ENCODE measurements at regions not wholly inside any gene's neighbourhood (a gene's known extent, or its start where the extent isn't known, plus 50 kb on each side); places are given as distances from the start of the nearest gene placed in this dataset.

- no peak overlapping the region for H3K4me3 ChIP-seq (ENCODE audit: low read length)
- no peak for DNase-seq (ENCODE audit: low read depth)
- TF ChIP-seq, protein P1, sequence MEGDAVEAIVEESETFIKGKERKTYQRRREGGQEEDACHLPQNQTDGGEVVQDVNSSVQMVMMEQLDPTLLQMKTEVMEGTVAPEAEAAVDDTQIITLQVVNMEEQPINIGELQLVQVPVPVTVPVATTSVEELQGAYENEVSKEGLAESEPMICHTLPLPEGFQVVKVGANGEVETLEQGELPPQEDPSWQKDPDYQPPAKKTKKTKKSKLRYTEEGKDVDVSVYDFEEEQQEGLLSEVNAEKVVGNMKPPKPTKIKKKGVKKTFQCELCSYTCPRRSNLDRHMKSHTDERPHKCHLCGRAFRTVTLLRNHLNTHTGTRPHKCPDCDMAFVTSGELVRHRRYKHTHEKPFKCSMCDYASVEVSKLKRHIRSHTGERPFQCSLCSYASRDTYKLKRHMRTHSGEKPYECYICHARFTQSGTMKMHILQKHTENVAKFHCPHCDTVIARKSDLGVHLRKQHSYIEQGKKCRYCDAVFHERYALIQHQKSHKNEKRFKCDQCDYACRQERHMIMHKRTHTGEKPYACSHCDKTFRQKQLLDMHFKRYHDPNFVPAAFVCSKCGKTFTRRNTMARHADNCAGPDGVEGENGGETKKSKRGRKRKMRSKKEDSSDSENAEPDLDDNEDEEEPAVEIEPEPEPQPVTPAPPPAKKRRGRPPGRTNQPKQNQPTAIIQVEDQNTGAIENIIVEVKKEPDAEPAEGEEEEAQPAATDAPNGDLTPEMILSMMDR (conservative IDR thresholded peaks at IDR 0.05; ENCODE audit: low read length) = no peak
Observed at GRCh38 chr11:80393210-80393609, 952.4 kb upstream of the TENM4 start.

DNA sequence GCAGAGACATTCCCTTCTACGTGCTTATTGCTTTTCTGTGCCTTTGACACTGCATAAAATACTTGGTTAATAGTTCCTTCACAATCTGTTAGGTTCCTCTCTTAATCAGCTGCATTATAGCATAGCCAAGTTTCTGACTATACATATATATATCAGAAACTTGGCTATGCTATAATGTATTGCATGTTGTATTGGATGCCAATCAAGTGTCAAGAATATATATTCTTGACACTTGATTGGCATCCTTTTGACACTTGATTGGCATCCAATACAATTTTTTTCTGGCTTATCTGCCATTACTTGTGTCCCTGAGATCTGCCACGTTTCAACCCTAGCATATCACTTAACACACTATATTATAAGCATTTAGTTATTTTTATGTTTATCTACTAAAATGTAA, 949.7 kb upstream of the TENM4 start:
- DNase-seq (ENCODE audit: low read depth) = no peak
- TF ChIP-seq, protein P1 (conservative IDR thresholded peaks at IDR 0.05; ENCODE audit: low read length) = no peak
- no peak overlapping the region for H3K4me3 ChIP-seq (ENCODE audit: low read length)

GRCh38 chr11:80388536-80388935, 947.7 kb upstream of the TENM4 start:
- TF ChIP-seq, protein P1 (conservative IDR thresholded peaks at IDR 0.05; ENCODE audit: low read length) = no peak
- H3K4me3 ChIP-seq (ENCODE audit: low read length) = no peak overlapping the region
- DNase-seq (ENCODE audit: low read depth) = no peak

DNA sequence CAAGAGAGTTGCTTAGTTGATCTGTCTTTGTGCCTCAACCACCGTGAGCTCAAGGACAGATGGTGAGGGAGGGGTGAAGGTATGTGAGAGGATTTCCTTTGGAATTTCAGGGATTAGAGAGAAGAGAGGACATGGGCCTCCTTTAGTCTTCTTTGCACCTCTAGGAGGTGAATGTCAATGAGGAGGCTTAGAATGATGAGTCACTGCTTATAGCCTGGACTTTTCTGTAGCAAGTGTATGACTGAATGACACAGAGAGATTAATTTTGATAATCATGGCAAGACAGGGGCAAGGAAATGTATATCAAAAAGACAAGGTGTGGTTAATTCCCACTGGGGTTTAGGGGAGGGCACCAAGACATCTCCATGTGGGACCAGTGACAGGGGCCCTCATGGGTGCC, 947.3 kb upstream of the TENM4 start:
- DNase-seq (ENCODE audit: low read depth) = no peak
- no peak overlapping the region for H3K4me3 ChIP-seq (ENCODE audit: low read length)
- TF ChIP-seq, protein P1 (conservative IDR thresholded peaks at IDR 0.05; ENCODE audit: low read length) = no peak

GRCh38 chr11:80383655-80384054, 942.8 kb upstream of the TENM4 start:
- TF ChIP-seq, protein P1 (conservative IDR thresholded peaks at IDR 0.05; ENCODE audit: low read length) = no peak
- DNase-seq (ENCODE audit: low read depth) = no peak
- no peak overlapping the region for H3K4me3 ChIP-seq (ENCODE audit: low read length)

GRCh38 chr11:80379620-80380278, 938.9 kb upstream of the TENM4 start:
- TF ChIP-seq, protein P1 (conservative IDR thresholded peaks at IDR 0.05; ENCODE audit: low read length) = no peak
- no peak overlapping the region for H3K4me3 ChIP-seq (ENCODE audit: low read length)
- DNase-seq (ENCODE audit: low read depth) = no peak

DNA sequence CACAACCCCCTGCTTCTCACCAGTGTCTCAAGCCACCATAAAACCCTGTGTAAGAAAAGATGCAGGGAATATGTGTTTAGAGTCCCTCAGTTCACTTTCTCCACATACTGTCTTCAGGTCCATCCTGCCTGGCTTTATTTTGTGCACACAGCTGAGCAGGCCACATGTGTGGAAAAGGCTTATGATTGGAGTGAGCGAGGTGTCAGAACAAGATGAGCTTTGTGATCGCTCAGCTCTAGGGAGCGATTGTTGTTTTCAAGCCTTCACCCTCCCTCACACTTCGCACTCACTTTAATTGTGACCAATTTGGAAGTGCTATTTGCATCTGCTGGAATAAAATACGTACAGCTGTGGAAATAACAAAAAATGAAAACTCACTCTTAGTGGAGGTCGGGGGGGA, 931.1 kb upstream of the TENM4 start:
- TF ChIP-seq, protein P1 (conservative IDR thresholded peaks at IDR 0.05; ENCODE audit: low read length) = no peak
- DNase-seq (ENCODE audit: low read depth) = no peak
- no peak overlapping the region for H3K4me3 ChIP-seq (ENCODE audit: low read length)
